Osteocyte (in vitro differentiated cells): ENCODE measurements at regions not wholly inside any gene's neighbourhood (a gene's known extent, or its start where the extent isn't known, plus 50 kb on each side); places are given as distances from the start of the nearest gene placed in this dataset.

ENCODE experiments used
- DNase-seq: peaks from one replicate; pipeline ENCODE4 v3.0.0; 2021; ENCODE audit warnings: mixed read lengths; ENCODE audit not compliant: unreplicated experiment; ENCODE audit errors: extremely low spot score
- H3K27ac Mint-ChIP-seq: one replicate; pipeline ENCODE4 v1.8.0; 2021; ENCODE audit warnings: mild to moderate bottlenecking, mixed read lengths; ENCODE audit not compliant: unreplicated experiment
- H3K27me3 Mint-ChIP-seq: one replicate; pipeline ENCODE4 v1.8.0; 2021; ENCODE audit warnings: mixed read lengths; ENCODE audit not compliant: unreplicated experiment
- H3K36me3 Mint-ChIP-seq: one replicate; pipeline ENCODE4 v1.8.0; 2021; ENCODE audit warnings: mixed read lengths; ENCODE audit not compliant: unreplicated experiment
- H3K4me1 Mint-ChIP-seq: one replicate; pipeline ENCODE4 v1.8.0; 2021; ENCODE audit warnings: mixed read lengths; ENCODE audit not compliant: unreplicated experiment
- H3K4me3 Mint-ChIP-seq: one replicate; pipeline ENCODE4 v1.8.0; 2021; ENCODE audit warnings: mild to moderate bottlenecking, moderate library complexity, mixed read lengths; ENCODE audit not compliant: unreplicated experiment
- H3K9me3 Mint-ChIP-seq: one replicate; pipeline ENCODE4 v1.8.0; 2021; ENCODE audit warnings: mixed read lengths; ENCODE audit not compliant: unreplicated experiment
- TF ChIP-seq, protein P1 (sequence below): fragments of 200-600 bp; sonication (generic); IDR thresholded peaks from 2 replicates; pipeline ENCODE4 v1.5.0; 2021; ENCODE audit warnings: antibody characterized with exemption, mild to moderate bottlenecking, moderate library complexity

DNA sequence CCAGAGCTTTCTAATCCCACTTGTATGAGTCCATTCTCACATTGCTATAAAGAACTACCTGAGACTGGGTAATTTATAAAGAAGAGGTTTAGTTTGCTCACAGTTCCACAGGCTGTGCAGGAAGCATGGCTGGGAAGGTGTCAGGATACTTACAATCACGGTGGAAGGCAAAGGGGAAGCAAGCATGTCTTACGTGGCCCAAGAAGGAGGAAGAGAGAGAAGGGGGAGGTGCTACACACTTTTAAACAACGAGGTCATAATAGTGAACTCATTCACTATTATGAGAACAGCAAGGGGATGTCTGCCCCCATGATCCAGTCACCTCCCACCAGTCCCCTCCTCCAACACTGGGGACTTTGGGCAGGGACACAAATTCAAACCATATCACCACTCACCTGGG lies 67.8 kb downstream of the TTC32 start:
- Mint-ChIP-seq H3K4me3 (no peak overlapping the region), H3K27ac (no peak overlapping the region), H3K9me3 (no peaks in the 10 kb centered on the region), H3K4me1 (peaks cover 10% of the 10 kb centered on the region), H3K27me3 (peaks cover 5% of the 10 kb centered on the region), H3K36me3 (no peaks in the 10 kb centered on the region)
- TF ChIP-seq, protein P1, sequence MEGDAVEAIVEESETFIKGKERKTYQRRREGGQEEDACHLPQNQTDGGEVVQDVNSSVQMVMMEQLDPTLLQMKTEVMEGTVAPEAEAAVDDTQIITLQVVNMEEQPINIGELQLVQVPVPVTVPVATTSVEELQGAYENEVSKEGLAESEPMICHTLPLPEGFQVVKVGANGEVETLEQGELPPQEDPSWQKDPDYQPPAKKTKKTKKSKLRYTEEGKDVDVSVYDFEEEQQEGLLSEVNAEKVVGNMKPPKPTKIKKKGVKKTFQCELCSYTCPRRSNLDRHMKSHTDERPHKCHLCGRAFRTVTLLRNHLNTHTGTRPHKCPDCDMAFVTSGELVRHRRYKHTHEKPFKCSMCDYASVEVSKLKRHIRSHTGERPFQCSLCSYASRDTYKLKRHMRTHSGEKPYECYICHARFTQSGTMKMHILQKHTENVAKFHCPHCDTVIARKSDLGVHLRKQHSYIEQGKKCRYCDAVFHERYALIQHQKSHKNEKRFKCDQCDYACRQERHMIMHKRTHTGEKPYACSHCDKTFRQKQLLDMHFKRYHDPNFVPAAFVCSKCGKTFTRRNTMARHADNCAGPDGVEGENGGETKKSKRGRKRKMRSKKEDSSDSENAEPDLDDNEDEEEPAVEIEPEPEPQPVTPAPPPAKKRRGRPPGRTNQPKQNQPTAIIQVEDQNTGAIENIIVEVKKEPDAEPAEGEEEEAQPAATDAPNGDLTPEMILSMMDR = no peak
- no peak for DNase-seq

DNA sequence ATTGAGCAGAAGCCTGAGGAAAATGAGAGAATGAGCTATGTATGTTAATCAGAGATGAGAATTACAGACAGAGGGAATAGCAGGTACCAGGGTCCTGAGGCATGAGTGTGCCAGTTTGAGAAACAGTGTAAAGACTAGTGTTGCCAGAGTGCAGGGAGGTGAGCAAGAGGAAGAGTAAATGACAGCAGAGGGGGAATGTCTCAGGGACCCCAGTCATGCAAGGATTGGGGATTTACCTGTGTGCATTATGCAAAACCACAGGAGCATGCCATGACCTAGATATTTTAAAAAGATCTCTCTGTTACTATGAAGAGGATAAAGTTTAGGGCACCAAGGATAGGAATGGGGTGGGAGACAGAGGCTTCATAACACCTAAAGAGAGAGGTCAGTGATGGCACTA lies 72.1 kb downstream of the TTC32 start:
- DNase-seq = no peak
- TF ChIP-seq, protein P1 = no peak
- no peaks in the 10 kb centered on the region for H3K9me3 Mint-ChIP-seq
- H3K4me1 Mint-ChIP-seq = no peaks in the 10 kb centered on the region
- no peak overlapping the region for H3K4me3 Mint-ChIP-seq
- no peak overlapping the region for H3K27ac Mint-ChIP-seq
- peaks cover 15% of the 10 kb centered on the region for H3K27me3 Mint-ChIP-seq
- H3K36me3 Mint-ChIP-seq = no peaks in the 10 kb centered on the region

DNA sequence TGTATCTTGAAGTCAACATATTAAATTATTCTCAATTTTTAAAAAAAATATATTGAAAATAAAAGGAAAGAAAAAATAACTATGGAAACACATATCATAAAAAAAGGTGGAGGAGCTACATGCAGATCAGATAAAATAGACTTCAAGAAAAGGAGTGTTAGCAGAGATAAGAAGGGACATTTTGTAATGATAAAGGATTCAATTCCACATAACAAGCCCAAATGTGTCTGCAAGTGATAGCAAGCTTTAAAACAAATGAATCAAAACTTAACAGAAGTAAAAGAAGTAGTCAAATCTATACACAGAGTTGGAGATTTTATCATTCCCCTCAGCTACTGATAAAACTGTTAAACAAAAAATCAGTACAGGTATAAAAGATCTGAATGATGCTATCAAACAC lies 74.9 kb downstream of the TTC32 start:
- Mint-ChIP-seq H3K27me3 (peaks cover 15% of the 10 kb centered on the region), H3K4me1 (peaks cover 6% of the 10 kb centered on the region), H3K4me3 (no peak overlapping the region), H3K36me3 (no peaks in the 10 kb centered on the region), H3K27ac (no peak overlapping the region), H3K9me3 (no peaks in the 10 kb centered on the region)
- DNase-seq = no peak
- TF ChIP-seq, protein P1 = no peak

DNA sequence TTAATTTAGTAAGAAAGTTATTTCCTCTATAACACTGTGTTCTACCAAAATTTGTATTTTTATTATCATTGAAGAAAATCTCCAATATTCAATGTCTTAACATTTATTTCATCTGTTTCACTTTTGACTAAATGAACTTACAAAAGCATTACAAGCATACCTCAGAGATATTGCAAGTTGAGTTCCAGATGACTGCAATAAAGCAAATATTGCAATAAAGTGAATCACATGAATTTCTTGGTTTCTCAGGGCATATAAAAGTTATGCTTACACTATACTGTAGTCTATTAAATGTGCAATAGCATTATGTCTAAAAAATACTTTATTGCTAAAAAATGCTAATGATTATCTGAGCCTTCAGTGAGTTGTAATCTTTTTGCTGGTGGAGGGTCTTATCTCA lies 78.3 kb downstream of the TTC32 start:
- no peak overlapping the region for H3K27ac Mint-ChIP-seq
- TF ChIP-seq, protein P1 = no peak
- no peak for DNase-seq
- H3K9me3 Mint-ChIP-seq = no peaks in the 10 kb centered on the region
- H3K27me3 Mint-ChIP-seq = peaks cover 10% of the 10 kb centered on the region
- peaks cover 16% of the 10 kb centered on the region for H3K4me1 Mint-ChIP-seq
- H3K4me3 Mint-ChIP-seq = no peak overlapping the region
- no peaks in the 10 kb centered on the region for H3K36me3 Mint-ChIP-seq

DNA sequence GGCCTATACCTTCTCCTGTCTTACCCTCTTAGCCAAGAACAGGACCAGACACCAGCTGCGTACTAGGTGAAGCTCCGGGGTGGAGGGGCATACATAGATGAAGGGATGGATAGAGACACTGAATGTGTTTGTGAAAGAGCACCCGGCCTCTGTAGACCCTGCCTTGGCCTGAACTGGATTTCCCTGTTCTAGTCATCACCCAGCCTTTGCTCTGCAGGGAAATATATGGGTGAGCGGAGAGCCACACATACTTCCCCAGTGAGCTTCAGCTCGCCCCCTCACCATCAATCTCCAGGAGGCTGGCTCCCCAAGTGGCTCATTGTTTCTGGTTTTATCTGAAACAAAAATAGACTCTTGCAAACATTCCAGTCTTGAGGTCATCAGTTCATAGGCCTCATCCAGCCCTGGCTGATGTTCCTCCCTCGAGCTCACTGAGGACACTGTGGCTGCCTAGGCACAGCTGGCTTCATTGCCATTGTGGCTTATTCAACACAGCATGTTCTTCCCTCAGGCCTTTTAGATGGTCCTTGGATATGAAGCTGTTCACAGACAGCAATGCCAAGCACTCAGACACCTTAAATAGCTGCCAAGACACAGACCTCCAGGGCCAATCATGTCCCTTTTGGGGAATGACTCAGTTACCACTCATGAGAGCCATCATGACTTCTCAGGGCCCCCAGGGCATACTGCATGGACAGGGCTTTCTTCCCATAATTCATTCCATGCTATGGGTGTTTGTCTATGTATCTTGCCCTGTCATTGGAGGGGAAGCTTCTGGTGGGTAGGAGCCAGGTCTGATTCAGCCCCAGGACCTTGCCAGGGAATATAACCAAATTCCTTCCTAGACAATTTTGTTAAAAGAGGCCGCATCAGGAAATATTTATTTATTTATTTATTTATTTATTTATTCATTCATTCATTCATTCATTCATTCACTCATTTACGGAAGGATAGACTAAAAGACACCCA lies 82.4 kb downstream of the TTC32 start:
- Mint-ChIP-seq H3K27ac (peak overlapping the region; percentile 64), H3K9me3 (no peaks in the 10 kb centered on the region), H3K27me3 (no peaks in the 10 kb centered on the region), H3K36me3 (no peaks in the 10 kb centered on the region), H3K4me3 (no peak overlapping the region), H3K4me1 (peaks cover 26% of the 10 kb centered on the region)
- TF ChIP-seq, protein P1 = no peak
- DNase-seq = no peak
